ENCODE measurements at regions not wholly inside any gene's neighbourhood (a gene's known extent, or its start where the extent isn't known, plus 50 kb on each side); places are given as distances from the start of the nearest gene placed in this dataset.
"Not testable (repeated sequence)": the region's sequence is repeated elsewhere in the genome, so short reads cannot be mapped to it uniquely, and the experiment has no call there.

DNA sequence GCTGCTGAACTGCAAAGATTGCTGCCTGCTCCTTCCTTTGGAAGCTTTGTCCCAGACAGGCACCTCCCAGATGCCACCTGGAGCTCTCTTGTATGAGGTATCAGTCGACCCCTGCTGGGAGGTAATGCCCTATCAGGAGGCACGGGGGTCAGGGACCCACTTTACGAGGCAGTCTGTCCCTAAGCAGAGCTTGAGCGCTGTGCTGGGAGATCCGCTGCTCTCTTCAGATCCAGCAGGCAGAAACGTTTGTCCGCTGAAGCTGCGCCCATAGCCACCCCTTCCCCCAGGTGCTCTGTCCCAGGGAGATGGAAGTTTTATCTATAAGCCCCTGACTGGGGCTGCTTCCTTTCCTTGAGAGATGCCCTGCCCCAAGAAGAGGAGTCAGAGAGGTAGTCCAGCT, 197.5 kb downstream of the NAF1 start:
- TF ChIP-seq, protein P1, sequence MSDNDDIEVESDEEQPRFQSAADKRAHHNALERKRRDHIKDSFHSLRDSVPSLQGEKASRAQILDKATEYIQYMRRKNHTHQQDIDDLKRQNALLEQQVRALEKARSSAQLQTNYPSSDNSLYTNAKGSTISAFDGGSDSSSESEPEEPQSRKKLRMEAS (IDR thresholded peaks at IDR 0.05; ENCODE audit: low read depth, low read length) = no peak
- TF ChIP-seq, protein P2, sequence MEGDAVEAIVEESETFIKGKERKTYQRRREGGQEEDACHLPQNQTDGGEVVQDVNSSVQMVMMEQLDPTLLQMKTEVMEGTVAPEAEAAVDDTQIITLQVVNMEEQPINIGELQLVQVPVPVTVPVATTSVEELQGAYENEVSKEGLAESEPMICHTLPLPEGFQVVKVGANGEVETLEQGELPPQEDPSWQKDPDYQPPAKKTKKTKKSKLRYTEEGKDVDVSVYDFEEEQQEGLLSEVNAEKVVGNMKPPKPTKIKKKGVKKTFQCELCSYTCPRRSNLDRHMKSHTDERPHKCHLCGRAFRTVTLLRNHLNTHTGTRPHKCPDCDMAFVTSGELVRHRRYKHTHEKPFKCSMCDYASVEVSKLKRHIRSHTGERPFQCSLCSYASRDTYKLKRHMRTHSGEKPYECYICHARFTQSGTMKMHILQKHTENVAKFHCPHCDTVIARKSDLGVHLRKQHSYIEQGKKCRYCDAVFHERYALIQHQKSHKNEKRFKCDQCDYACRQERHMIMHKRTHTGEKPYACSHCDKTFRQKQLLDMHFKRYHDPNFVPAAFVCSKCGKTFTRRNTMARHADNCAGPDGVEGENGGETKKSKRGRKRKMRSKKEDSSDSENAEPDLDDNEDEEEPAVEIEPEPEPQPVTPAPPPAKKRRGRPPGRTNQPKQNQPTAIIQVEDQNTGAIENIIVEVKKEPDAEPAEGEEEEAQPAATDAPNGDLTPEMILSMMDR (IDR thresholded peaks at IDR 0.05; ENCODE audit: low read depth, low read length) = no peak
- TF ChIP-seq POLR2A (IDR thresholded peaks at IDR 0.05; ENCODE audit: extremely low read depth, insufficient read length) = no peak
- TF ChIP-seq MYC (IDR thresholded peaks at IDR 0.05; ENCODE audit: low read depth, low read length) = no peak
- DNase-seq (ENCODE audit: low read depth) = no peak
- H3K4me3 ChIP-seq (ENCODE audit: low read depth, low read length) = no peak overlapping the region

- DNase-seq (ENCODE audit: low read depth); H3K4me3 ChIP-seq (ENCODE audit: low read depth, low read length): not testable (repeated sequence)
Measured at GRCh38 chr4:162965978-162966377, 200.7 kb downstream of the NAF1 start.

- DNase-seq (ENCODE audit: low read depth) = peak; percentile 2
- TF ChIP-seq, protein P2 (IDR thresholded peaks at IDR 0.05; ENCODE audit: low read depth, low read length) = no peak
- TF ChIP-seq, protein P1 (IDR thresholded peaks at IDR 0.05; ENCODE audit: low read depth, low read length) = no peak
- TF ChIP-seq MYC (IDR thresholded peaks at IDR 0.05; ENCODE audit: low read depth, low read length) (no peak), POLR2A (IDR thresholded peaks at IDR 0.05; ENCODE audit: extremely low read depth, insufficient read length) (no peak)
Measured at GRCh38 chr4:162959046-162959445, 207.6 kb downstream of the NAF1 start.

GRCh38 chr4:162957521-162958143, 209.1 kb downstream of the NAF1 start:
- no peak for TF ChIP-seq MYC (IDR thresholded peaks at IDR 0.05; ENCODE audit: low read depth, low read length)
- TF ChIP-seq POLR2A (IDR thresholded peaks at IDR 0.05; ENCODE audit: extremely low read depth, insufficient read length) = no peak
- TF ChIP-seq, protein P2 (IDR thresholded peaks at IDR 0.05; ENCODE audit: low read depth, low read length) = no peak
- TF ChIP-seq, protein P1 (IDR thresholded peaks at IDR 0.05; ENCODE audit: low read depth, low read length) = no peak
- no peak for DNase-seq (ENCODE audit: low read depth)
- H3K4me3 ChIP-seq (ENCODE audit: low read depth, low read length) = no peak overlapping the region

More at GRCh38 chr4:162959046-162959445, 207.6 kb downstream of the NAF1 start:
- H3K4me3 ChIP-seq (ENCODE audit: low read depth, low read length) = no peak overlapping the region

GRCh38 chr4:162954976-162955375, 211.7 kb downstream of the NAF1 start:
- DNase-seq (ENCODE audit: low read depth) = no peak
- H3K4me3 ChIP-seq (ENCODE audit: low read depth, low read length) = no peak overlapping the region
- TF ChIP-seq MYC (IDR thresholded peaks at IDR 0.05; ENCODE audit: low read depth, low read length) (no peak), POLR2A (IDR thresholded peaks at IDR 0.05; ENCODE audit: extremely low read depth, insufficient read length) (no peak)
- TF ChIP-seq, protein P1 (IDR thresholded peaks at IDR 0.05; ENCODE audit: low read depth, low read length) = no peak
- TF ChIP-seq, protein P2 (IDR thresholded peaks at IDR 0.05; ENCODE audit: low read depth, low read length) = no peak

DNA sequence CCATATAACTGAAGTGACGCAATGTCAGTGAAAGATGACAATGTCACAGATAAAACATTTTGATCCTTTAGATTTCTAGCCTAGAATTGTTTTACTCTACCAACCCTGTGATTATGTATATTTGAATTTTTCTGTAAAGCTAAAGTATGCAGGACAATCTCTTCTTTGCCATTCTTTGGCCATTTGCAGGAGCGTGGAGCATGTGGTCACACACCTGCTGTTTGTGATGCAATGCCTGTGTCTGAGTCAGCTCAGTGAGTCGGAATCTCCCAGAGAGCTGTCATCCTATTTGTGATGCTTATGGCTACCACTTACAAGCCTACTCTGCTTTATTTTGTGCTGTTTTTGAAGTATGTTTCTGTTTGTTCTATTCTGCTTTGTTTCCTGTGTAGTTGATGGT, 214.5 kb downstream of the NAF1 start:
- TF ChIP-seq, protein P1 (IDR thresholded peaks at IDR 0.05; ENCODE audit: low read depth, low read length) = no peak
- TF ChIP-seq POLR2A (IDR thresholded peaks at IDR 0.05; ENCODE audit: extremely low read depth, insufficient read length) = no peak
- no peak for TF ChIP-seq MYC (IDR thresholded peaks at IDR 0.05; ENCODE audit: low read depth, low read length)
- TF ChIP-seq, protein P2 (IDR thresholded peaks at IDR 0.05; ENCODE audit: low read depth, low read length) = no peak
- peak; percentile 9 for DNase-seq (ENCODE audit: low read depth)

More for the DNA sequence above, 214.5 kb downstream of the NAF1 start:
- H3K4me3 ChIP-seq (ENCODE audit: low read depth, low read length) = no peak overlapping the region

All from NB4 (cell line).